ENCODE measurements at regions not wholly inside any gene's neighbourhood (a gene's known extent, or its start where the extent isn't known, plus 50 kb on each side); places are given as distances from the start of the nearest gene placed in this dataset.
A peak's percentile ranks its signal among the peaks of the same experiment; 100 is the strongest.

GRCh38 chr5:119829341-119829740 lies 200.0 kb downstream of the FAM170A start:
- Histone ChIP-seq H3K4me1 (no peaks in the 10 kb centered on the region), H3K4me3 (no peak overlapping the region), H3K9me3 (no peaks in the 10 kb centered on the region), H3K27ac (no peak overlapping the region), H3K27me3 (no peaks in the 10 kb centered on the region), H3K36me3 (no peaks in the 10 kb centered on the region)
- TF ChIP-seq POLR2A (IDR thresholded peaks at IDR 0.05): no peak
- TF ChIP-seq CTCF (IDR thresholded peaks at IDR 0.05): no peak
- DNase-seq (no peak), ATAC-seq (no peak)
- intact Hi-C loops (cut with DNase I): no loop called here

- ATAC-seq (no peak), DNase-seq (no peak)
- intact Hi-C loops (cut with DNase I): no loop called here
- WGBS (ENCODE audit: insufficient coverage, low coverage, low lambda C conversion rate, missing lambda C conversion rate): 52% methylated on average over 4 of the region's 4 CpGs
- no peak overlapping the region for H3K27ac ChIP-seq
- no peaks in the 10 kb centered on the region for H3K27me3 ChIP-seq
- no peaks in the 10 kb centered on the region for H3K9me3 ChIP-seq
- TF ChIP-seq POLR2A (IDR thresholded peaks at IDR 0.05) (no peak), CTCF (IDR thresholded peaks at IDR 0.05) (no peak)
- H3K36me3 ChIP-seq: no peaks in the 10 kb centered on the region
- H3K4me3 ChIP-seq: no peak overlapping the region
- H3K4me1 ChIP-seq: no peaks in the 10 kb centered on the region
Observed at GRCh38 chr5:119833176-119833575, 203.8 kb downstream of the FAM170A start.

- intact Hi-C loops (cut with DNase I): no loop called here
- no peak for ATAC-seq
- H3K9me3 ChIP-seq: no peaks in the 10 kb centered on the region
- H3K27me3 ChIP-seq: no peaks in the 10 kb centered on the region
- H3K36me3 ChIP-seq: no peaks in the 10 kb centered on the region
- no peak for TF ChIP-seq POLR2A (IDR thresholded peaks at IDR 0.05)
- no peak for TF ChIP-seq CTCF (IDR thresholded peaks at IDR 0.05)
- DNase-seq: no peak
- no peak overlapping the region for H3K27ac ChIP-seq
- no peak overlapping the region for H3K4me3 ChIP-seq
- H3K4me1 ChIP-seq: no peaks in the 10 kb centered on the region
Observed at GRCh38 chr5:119840175-119840574, 210.8 kb downstream of the FAM170A start.

- Histone ChIP-seq H3K9me3 (no peaks in the 10 kb centered on the region), H3K27ac (no peak overlapping the region), H3K36me3 (no peaks in the 10 kb centered on the region), H3K4me3 (no peak overlapping the region), H3K27me3 (no peaks in the 10 kb centered on the region), H3K4me1 (peaks cover 0 to 9% (median 0%) of the 10 kb centered on the region in 4 donors)
- WGBS (ENCODE audit: insufficient coverage, low coverage, low lambda C conversion rate, missing lambda C conversion rate): 13% methylated on average over 2 of the region's 2 CpGs
- DNase-seq (no peak), ATAC-seq (peak; percentile 83 to 99 (median 88))
- TF ChIP-seq POLR2A (IDR thresholded peaks at IDR 0.05) (no peak), CTCF (IDR thresholded peaks at IDR 0.05) (no peak)
- intact Hi-C loops (cut with DNase I): no loop called here
Observed at GRCh38 chr5:119852140-119852539, 222.8 kb downstream of the FAM170A start.

GRCh38 chr5:119860463-119860862 lies 231.1 kb downstream of the FAM170A start:
- intact Hi-C loops (cut with DNase I): no loop called here
- Histone ChIP-seq H3K27me3 (no peaks in the 10 kb centered on the region), H3K4me1 (no peaks in the 10 kb centered on the region), H3K36me3 (no peaks in the 10 kb centered on the region), H3K27ac (no peak overlapping the region), H3K9me3 (no peaks in the 10 kb centered on the region), H3K4me3 (no peak overlapping the region)
- DNase-seq (no peak), ATAC-seq (no peak)
- TF ChIP-seq CTCF (IDR thresholded peaks at IDR 0.05) (no peak), POLR2A (IDR thresholded peaks at IDR 0.05) (no peak)

Data from right lobe of liver (tissue), 6 donors.